ENCODE measurements at regions not wholly inside any gene's neighbourhood (a gene's known extent, or its start where the extent isn't known, plus 50 kb on each side); places are given as distances from the start of the nearest gene placed in this dataset.
A peak's percentile ranks its signal among the peaks of the same experiment; 100 is the strongest.

DNA sequence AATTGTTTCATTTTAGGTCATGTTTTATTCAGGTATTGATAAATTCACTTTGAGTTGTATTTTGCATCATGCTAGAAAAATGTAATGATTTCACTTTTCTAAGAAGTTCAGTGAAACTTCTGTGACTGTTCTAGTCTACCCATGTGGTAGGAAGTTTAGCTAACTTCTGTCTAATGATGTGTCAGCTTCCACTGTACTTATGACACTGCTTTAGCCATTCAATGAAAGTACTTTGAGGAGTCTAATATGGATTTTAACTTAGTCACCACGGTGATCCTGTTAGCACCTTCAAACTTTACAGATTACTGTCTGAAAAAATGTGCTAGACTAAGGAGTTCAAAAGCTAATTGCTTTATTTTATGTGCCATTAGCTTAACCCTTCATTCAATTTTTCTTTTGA is 1510.5 kb upstream of the CDH9 start:
- Histone ChIP-seq H3K27me3 (ENCODE audit: low read depth) (no peaks in the 10 kb centered on the region), H3K27ac (no peak overlapping the region), H3K9me3 (peaks cover 6% of the 10 kb centered on the region), H3K36me3 (no peaks in the 10 kb centered on the region), H3K4me1 (no peaks in the 10 kb centered on the region), H3K4me3 (no peak overlapping the region)
- intact Hi-C loops (cut with DNase I), result no loop called here
- TF ChIP-seq, protein P1, sequence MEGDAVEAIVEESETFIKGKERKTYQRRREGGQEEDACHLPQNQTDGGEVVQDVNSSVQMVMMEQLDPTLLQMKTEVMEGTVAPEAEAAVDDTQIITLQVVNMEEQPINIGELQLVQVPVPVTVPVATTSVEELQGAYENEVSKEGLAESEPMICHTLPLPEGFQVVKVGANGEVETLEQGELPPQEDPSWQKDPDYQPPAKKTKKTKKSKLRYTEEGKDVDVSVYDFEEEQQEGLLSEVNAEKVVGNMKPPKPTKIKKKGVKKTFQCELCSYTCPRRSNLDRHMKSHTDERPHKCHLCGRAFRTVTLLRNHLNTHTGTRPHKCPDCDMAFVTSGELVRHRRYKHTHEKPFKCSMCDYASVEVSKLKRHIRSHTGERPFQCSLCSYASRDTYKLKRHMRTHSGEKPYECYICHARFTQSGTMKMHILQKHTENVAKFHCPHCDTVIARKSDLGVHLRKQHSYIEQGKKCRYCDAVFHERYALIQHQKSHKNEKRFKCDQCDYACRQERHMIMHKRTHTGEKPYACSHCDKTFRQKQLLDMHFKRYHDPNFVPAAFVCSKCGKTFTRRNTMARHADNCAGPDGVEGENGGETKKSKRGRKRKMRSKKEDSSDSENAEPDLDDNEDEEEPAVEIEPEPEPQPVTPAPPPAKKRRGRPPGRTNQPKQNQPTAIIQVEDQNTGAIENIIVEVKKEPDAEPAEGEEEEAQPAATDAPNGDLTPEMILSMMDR (IDR thresholded peaks at IDR 0.05), result no peak
- no peak for DNase-seq
- no peak for ATAC-seq

DNA sequence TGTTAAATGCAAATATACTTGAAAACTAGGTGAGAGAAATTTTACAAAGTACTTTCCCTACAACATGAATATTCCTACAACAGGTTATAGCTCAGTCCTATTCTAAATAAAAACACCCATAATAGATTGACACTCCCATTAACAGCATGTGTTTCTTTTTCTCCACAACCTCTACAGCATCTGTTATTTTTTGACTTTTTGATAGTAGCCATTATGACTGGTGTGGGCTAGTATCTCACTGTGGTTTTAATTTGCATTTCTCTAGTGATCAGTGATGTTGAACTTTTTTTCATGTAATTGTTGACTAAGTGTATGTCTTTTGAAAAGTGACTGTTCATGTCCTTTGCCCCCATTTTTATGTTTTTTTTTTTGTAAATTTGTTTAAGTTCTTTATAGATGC is 1506.1 kb upstream of the CDH9 start:
- DNase-seq (no peak), ATAC-seq (no peak)
- no peaks in the 10 kb centered on the region for H3K27me3 ChIP-seq (ENCODE audit: low read depth)
- no peaks in the 10 kb centered on the region for H3K9me3 ChIP-seq
- no peaks in the 10 kb centered on the region for H3K4me1 ChIP-seq
- intact Hi-C loops (cut with DNase I), result no loop called here
- H3K27ac ChIP-seq, result no peak overlapping the region
- no peak overlapping the region for H3K4me3 ChIP-seq
- no peaks in the 10 kb centered on the region for H3K36me3 ChIP-seq
- TF ChIP-seq, protein P1 (IDR thresholded peaks at IDR 0.05), result no peak

DNA sequence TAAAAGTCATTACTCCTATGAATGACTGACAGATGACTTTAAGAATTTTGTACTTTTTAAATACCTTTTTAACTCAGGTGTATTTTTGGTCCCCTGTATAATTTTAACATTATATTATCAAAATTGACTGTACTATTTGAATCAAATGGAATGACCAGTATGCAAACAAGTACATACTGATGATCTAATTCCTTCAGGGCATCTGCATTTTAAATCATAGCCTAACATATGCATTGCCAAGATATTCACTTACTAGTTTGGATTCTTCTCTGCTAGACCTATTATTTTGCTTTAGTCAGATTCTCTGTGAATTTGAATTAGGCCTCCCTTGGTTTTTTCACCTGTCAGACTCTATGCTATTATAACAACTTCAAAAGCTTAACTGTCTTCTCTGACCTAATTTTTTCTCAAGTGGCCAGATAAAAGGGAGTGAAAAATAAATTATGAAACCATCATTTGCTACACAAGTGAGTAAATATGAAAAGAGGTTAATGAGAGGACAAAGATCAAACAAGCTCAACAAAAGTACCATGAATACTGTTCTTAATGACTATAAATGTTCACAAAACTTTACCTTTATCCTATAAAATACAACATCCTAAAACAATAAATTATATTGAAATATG is 1505.2 kb upstream of the CDH9 start:
- no peak overlapping the region for H3K27ac ChIP-seq
- H3K9me3 ChIP-seq, result no peaks in the 10 kb centered on the region
- H3K4me1 ChIP-seq, result no peaks in the 10 kb centered on the region
- no peaks in the 10 kb centered on the region for H3K36me3 ChIP-seq
- no peaks in the 10 kb centered on the region for H3K27me3 ChIP-seq (ENCODE audit: low read depth)
- no peak overlapping the region for H3K4me3 ChIP-seq
- ATAC-seq, result no peak
- TF ChIP-seq, protein P1 (IDR thresholded peaks at IDR 0.05), result no peak
- DNase-seq, result no peak
- intact Hi-C loops (cut with DNase I), result no loop called here

DNA sequence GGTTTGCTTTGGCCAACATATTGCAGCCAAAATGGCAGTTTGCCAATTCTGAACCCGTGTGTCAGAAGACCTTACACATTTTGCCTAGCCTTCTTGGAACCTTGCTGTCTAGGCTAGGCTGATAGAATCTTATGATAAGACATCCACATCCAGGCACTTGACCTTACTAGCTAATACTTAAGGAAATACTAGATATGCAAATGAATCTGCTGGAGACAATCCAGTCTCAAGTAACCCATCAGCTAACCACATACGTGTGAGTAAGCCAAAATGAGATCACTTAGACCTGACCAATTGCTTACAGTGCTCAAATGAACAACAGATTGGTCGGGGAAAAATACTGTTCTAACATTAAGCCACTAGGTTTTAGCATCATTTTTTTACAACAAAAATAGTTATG is 1504.6 kb upstream of the CDH9 start:
- peak; percentile 70 to 86 for ATAC-seq

DNA sequence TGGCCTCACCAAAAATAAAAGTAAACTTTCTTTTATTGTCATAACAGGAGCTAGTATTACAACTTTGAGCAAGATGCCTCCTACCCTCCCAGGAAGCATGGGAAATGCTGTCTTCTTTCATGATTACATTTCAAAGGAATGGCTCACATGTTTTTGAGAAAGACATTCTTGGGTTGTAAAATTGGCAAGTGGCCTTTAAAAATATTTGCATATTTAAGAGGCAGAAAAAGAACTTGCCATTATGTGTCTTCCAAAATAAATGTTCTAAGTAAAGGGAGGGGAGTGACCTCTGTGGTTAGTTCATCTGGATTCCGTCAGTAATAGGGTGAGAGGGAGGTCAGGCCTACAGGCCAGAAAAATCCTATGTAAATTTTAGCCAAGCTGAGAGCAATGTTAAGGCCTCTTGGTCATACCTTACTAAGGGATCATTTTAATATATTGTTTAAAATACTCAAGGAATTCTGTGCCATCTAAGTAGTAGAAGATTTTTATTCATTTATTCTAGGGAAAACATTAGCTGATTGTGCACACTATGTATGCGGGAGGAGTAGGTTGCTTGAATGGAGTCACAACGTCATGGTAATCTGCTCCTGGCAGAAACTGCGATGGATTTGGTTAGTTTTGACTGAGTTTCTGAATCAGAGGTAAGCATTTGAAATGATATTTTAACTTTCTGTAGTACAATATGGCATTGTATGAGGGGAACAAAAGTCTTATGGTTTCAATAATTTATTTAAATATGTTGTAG is 1485.7 kb upstream of the CDH9 start:
- intact Hi-C loops (cut with DNase I), result no loop called here
- DNase-seq (no peak), ATAC-seq (peak in 1 of 2 donors; percentile 60)
- H3K4me3 ChIP-seq, result no peak overlapping the region
- H3K36me3 ChIP-seq, result no peaks in the 10 kb centered on the region
- no peaks in the 10 kb centered on the region for H3K4me1 ChIP-seq
- no peaks in the 10 kb centered on the region for H3K27me3 ChIP-seq (ENCODE audit: low read depth)
- no peaks in the 10 kb centered on the region for H3K9me3 ChIP-seq
- TF ChIP-seq, protein P1 (IDR thresholded peaks at IDR 0.05), result no peak
- H3K27ac ChIP-seq, result no peak overlapping the region

More for the DNA sequence above, 1504.6 kb upstream of the CDH9 start:
- Histone ChIP-seq H3K4me3 (no peak overlapping the region), H3K27ac (no peak overlapping the region), H3K4me1 (no peaks in the 10 kb centered on the region), H3K9me3 (no peaks in the 10 kb centered on the region), H3K36me3 (no peaks in the 10 kb centered on the region), H3K27me3 (ENCODE audit: low read depth) (no peaks in the 10 kb centered on the region)
- no peak for DNase-seq
- intact Hi-C loops (cut with DNase I), result no loop called here
- TF ChIP-seq, protein P1 (IDR thresholded peaks at IDR 0.05), result no peak
